Gastrocnemius medialis (tissue), 4 donors: ENCODE measurements at regions not wholly inside any gene's neighbourhood (a gene's known extent, or its start where the extent isn't known, plus 50 kb on each side); places are given as distances from the start of the nearest gene placed in this dataset.

ENCODE experiments used
- POLR2A ChIP-seq, 2 donors: fragments of 450-650 bp; IDR thresholded peaks; one replicate each; pipeline ENCODE4 v1.6.1; 2017; ENCODE audit warnings: antibody characterized with exemption in 2 of 2, mild to moderate bottlenecking in 2 of 2, moderate library complexity in 2 of 2
- TF ChIP-seq, protein P1 (sequence below), 5 experiments: fragments of 450-650 bp in 3 of 5; fragments of 200-600 bp in 2 of 5; sonication (generic) in 2 of 5; IDR thresholded peaks in 4 of 5; conservative IDR thresholded peaks in 1 of 5; 1 replicate in 4 of 5; 2 replicates in 1 of 5; pipeline ENCODE4 v1.5.1; 2016 to 2019; ENCODE audit warnings: antibody characterized with exemption in 5 of 5, mild to moderate bottlenecking in 3 of 5, moderate library complexity in 3 of 5

DNA sequence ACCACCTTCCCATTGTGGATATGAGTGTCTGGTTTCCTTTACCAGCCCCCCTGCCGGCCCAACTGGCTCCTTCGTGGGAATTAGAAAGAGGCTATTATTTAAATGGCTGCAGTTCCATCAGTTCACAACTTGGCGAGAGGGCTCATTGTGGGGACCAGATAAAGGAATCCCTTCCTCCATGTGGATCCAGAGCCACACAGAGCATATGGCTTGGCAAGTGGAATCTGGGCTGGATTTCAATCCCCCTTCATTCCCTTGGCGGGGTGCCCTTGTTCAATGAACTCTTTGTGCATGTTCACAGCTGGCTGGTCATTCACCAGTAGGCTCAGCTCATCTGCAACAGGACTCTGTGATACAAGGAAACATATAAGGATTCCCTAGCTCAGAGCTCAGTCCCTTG lies 140.6 kb downstream of the OPN5 start:
- TF ChIP-seq, protein P1, sequence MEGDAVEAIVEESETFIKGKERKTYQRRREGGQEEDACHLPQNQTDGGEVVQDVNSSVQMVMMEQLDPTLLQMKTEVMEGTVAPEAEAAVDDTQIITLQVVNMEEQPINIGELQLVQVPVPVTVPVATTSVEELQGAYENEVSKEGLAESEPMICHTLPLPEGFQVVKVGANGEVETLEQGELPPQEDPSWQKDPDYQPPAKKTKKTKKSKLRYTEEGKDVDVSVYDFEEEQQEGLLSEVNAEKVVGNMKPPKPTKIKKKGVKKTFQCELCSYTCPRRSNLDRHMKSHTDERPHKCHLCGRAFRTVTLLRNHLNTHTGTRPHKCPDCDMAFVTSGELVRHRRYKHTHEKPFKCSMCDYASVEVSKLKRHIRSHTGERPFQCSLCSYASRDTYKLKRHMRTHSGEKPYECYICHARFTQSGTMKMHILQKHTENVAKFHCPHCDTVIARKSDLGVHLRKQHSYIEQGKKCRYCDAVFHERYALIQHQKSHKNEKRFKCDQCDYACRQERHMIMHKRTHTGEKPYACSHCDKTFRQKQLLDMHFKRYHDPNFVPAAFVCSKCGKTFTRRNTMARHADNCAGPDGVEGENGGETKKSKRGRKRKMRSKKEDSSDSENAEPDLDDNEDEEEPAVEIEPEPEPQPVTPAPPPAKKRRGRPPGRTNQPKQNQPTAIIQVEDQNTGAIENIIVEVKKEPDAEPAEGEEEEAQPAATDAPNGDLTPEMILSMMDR (IDR thresholded peaks at IDR 0.05 in 4 of 5, conservative IDR thresholded peaks at IDR 0.05 in 1 of 5), result no peak
- no peak for TF ChIP-seq POLR2A (IDR thresholded peaks at IDR 0.05)
